ENCODE measurements at regions not wholly inside any gene's neighbourhood (a gene's known extent, or its start where the extent isn't known, plus 50 kb on each side); places are given as distances from the start of the nearest gene placed in this dataset.

DNA sequence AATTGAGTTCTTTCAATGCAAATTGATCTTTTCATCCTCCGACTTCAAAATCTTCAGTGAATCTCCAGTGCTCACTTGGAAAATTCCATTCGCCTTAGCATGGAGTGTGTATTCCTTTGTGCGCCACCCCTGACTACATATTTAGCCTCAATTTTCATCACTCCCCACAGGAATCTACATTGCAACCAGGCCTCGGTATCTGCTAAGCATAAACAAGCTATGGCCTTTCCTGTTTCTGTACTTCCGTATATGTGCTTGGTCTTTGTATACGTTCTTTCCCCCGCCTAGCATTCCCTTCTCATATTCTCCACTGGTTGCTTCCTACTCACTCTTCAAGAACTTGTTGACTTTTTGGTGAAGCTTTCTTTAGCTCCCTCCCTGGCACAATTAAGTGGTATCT lies 470.8 kb downstream of the LMO4 start:
- TF ChIP-seq TCF4 (CRISPR knock-in tag; IDR thresholded peaks at IDR 0.05; ENCODE audit: borderline replicate concordance) (no peak), SNAI2 (CRISPR knock-in tag; IDR thresholded peaks at IDR 0.05) (no peak), ZFP30 (CRISPR knock-in tag; IDR thresholded peaks at IDR 0.05) (no peak), GLIS3 (CRISPR knock-in tag; IDR thresholded peaks at IDR 0.05) (no peak), ZFP3 (CRISPR knock-in tag; IDR thresholded peaks at IDR 0.05) (no peak), PATZ1 (CRISPR knock-in tag; IDR thresholded peaks at IDR 0.05; ENCODE audit: borderline replicate concordance) (no peak), OSR1 (CRISPR knock-in tag; IDR thresholded peaks at IDR 0.05) (no peak), CSRNP3 (CRISPR knock-in tag; IDR thresholded peaks at IDR 0.05) (no peak), ARNTL (CRISPR knock-in tag; IDR thresholded peaks at IDR 0.05; ENCODE audit: borderline replicate concordance, low read depth) (no peak)
- TF ChIP-seq, protein P1, sequence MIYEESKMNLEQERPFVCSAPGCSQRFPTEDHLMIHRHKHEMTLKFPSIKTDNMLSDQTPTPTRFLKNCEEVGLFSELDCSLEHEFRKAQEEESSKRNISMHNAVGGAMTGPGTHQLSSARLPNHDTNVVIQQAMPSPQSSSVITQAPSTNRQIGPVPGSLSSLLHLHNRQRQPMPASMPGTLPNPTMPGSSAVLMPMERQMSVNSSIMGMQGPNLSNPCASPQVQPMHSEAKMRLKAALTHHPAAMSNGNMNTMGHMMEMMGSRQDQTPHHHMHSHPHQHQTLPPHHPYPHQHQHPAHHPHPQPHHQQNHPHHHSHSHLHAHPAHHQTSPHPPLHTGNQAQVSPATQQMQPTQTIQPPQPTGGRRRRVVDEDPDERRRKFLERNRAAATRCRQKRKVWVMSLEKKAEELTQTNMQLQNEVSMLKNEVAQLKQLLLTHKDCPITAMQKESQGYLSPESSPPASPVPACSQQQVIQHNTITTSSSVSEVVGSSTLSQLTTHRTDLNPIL (CRISPR knock-in tag; IDR thresholded peaks at IDR 0.05; ENCODE audit: low read depth), result no peak
